DOHH2 (cell line): ENCODE measurements at regions not wholly inside any gene's neighbourhood (a gene's known extent, or its start where the extent isn't known, plus 50 kb on each side); places are given as distances from the start of the nearest gene placed in this dataset.

ENCODE experiments used
- CTCF ChIP-seq: fragments of 200-600 bp; sonication (generic); IDR thresholded peaks from one replicate; pipeline ENCODE4 v1.5.1; 2014; ENCODE audit warnings: antibody characterized with exemption, mild to moderate bottlenecking, low read depth, low read length; ENCODE audit not compliant: poor library complexity, severe bottlenecking
- EZH2phosphoT487 ChIP-seq: fragments of 200-600 bp; sonication (generic); IDR thresholded peaks from 2 replicates; pipeline ENCODE4 v1.6.1; 2017; ENCODE audit warnings: borderline replicate concordance, mild to moderate bottlenecking, antibody characterized with exemption, low read length, moderate library complexity, mixed read lengths

GRCh38 chr2:184338771-184339170, 259.6 kb upstream of the ZNF804A start:
- TF ChIP-seq CTCF = no peak
- TF ChIP-seq EZH2phosphoT487 = no peak
